Right kidney (tissue), 1 donor: ENCODE measurements at regions not wholly inside any gene's neighbourhood (a gene's known extent, or its start where the extent isn't known, plus 50 kb on each side); places are given as distances from the start of the nearest gene placed in this dataset.
A peak's percentile ranks its signal among the peaks of the same experiment; 100 is the strongest.

ENCODE experiments used
- DNase-seq: peaks from one replicate; pipeline ENCODE4 v3.0.0-alpha.2; 2016

DNA sequence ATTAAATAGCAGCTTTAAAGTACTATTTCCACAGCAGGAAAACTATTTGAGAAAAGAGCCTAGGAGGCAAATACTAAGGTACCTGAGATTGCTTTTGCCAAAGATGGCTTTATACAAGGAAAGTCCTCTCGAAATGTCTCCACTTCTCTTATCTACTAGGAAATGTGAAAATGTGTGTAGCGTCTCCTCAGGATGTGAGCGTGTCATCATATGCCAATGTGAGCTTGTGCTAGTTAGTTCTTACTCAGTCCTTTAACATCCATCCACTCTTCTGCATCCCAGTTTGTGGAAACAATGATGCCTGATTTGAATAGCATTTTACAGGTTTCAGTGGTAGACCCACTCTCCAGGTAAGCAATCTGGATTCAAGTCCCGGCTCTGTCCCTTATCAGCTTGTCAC lies 421.0 kb downstream of the DYNC2H1 start:
- no peak for DNase-seq

DNA sequence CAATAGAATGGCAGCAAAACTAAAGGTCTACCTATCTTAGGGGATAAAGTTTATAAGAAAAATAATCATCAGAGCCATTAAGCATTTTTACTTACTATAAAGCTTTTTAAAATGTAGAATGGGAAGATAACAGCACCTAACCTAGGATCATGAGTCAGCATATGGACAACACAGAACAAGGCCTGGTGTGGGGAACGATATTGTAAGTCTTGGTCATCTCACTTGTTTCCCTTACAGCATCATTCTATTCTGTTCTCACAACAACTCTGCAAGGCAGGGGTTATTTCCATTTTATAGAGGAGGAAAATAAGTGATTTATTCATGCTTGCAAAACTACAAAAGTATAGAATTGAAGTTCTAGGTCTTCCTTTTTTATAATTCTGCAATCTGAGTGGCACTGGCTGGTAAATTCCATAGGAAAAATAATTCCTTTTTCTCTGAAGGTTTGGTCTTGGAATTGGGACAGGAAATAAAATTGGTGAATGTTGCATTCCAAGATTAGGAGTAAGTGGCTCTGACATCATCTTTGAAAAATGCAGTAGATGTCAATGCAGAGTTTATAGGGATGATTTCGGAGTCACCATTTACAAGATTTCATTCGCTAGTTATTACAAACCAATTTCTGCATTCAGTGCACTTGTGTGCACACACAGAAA lies 423.0 kb downstream of the DYNC2H1 start:
- DNase-seq, result no peak

DNA sequence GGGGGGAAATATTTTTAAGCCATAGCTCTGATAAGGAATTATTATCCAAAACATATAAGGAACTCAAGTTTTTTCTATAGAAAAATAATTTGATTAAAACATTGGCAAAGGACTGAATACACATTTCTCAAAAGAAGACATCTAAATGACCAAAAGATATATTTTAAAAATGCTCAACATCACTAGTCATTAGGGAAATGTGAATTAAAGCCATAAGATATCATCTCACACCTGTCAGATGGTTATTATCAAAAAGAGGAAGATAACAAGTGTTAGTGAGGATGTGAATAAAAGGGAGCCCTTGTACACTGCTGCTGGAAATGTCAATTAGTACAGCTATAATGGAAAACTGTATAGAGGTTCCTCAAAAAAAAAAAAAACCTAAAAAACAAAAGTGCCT lies 425.0 kb downstream of the DYNC2H1 start:
- no peak for DNase-seq

DNA sequence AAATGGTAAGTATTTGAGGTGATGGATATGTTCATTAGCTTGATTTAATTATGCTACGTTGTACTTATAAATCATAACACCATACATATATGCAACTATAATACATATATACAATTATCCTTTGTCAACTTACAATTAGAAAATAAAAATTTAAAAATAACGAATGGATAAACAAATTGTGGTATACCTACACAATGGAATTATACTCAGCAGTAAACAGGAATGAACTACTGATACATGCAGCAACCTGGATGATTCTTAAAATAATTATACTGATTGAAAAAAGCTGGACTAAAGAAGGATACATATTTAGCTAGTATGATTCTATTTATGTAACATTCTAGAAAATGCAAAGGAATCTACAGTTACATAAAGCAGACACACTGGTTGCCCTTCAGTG lies 425.7 kb downstream of the DYNC2H1 start:
- DNase-seq, result no peak

DNA sequence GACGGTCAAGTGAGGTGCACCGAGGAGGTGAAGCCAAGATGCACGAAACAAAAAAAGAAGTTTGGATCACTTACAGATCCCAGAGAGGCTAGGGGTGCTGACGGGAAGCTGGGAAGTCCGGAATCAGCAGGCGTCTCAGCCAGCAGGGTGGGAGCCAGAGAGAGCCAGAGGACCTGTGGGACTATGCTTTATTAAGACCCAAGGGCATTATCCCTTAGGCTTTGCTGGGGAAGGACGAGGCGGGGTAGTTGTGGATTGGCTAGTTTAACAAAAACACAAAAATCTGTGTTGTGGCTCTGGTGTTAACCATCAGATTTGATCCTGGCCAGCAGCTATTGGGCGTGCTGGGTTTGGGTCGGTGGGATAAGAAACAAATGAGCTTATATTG lies 427.1 kb downstream of the DYNC2H1 start:
- DNase-seq, result no peak

DNA sequence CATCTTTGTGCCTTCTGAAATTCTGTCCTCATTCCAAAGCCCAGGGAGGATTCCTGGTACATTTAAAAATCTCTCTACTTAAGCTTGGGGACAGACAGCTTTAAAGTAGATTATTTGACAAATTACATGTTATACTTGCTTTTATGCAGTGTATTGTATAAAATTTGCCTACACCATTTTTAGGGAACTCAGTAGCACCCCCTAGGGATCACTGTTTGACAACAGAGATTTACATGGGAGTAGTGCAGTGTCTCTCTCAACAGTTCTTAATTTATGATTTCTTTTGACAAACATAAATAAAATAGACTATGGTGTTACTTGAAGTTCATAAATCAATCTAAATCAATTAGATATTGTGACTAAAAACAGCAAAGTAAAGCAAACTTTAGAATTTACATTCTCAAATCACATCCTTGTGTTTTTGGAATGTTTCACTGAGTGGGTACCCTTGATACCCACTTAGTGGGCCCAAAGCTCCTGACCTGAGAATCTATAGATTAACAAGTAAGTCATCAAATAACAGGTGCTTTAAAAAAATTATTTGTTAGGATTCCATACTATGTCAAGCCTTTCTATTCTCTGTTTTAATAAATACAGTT lies 428.8 kb downstream of the DYNC2H1 start:
- no peak for DNase-seq

DNA sequence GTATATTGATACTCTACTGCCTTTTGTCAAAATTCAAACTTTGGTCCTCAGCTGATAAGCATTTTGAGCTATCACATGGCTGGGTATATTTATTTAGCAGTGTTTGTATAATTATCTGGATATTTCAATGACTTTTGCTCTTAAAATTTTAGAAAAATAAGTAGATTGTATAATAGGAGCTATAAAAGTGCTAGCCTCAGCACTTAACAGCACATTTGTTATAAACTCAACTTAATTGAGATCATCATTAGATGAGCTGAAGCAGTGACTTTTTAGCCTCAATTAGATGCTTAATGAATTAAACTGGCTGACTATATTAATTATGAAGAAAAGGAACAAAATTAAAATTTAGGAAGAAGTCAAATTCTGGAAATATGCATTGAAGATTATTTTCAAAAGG lies 429.9 kb downstream of the DYNC2H1 start:
- DNase-seq, result no peak

DNA sequence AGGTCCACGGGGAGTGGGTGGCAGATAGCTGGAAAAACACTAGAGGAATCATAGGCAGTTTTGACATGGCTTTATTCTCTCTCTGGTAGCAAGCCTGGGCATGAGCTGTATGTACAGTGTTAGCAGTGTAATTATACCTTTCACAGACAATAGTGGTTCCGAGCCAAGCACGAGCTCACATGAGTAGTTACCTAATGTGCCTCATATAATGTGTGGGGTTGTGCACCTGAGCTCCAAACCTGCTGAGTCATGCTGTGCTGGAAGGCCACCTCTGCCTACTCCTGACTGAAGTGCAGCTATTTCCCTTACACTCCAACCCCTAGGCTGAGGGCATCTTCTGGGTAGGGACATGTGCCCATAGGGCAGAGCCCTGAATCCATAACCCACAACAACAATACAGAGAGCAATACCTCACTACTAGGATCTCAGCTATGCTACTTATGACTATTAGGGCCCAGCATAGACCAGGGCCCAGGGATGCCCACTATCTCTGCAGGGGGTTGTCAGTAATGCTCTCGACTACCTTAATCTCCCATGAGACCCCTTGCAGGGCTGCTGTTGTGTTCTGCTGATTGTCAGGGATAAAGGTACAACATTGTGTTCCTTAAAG lies 432.1 kb downstream of the DYNC2H1 start:
- DNase-seq, result no peak

DNA sequence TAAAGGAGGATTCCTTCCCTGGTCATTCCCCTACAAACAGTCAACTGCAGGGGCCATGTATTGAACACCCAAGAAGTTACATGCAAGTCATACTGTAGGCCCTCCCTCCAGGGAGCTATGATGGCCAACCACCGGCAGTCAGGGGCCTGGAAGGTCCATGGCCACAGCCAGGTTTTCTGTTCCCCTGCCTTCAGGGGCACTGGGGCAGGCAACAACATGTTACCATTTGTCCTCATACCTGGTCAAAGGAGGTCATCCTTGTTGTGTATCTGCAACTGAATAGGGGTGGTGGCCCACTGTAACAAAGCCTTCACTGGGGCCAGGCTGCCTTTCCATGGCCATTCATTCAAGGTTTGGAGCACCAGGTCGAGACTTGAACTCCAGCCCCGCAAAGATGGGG lies 433.6 kb downstream of the DYNC2H1 start:
- DNase-seq, result no peak

DNA sequence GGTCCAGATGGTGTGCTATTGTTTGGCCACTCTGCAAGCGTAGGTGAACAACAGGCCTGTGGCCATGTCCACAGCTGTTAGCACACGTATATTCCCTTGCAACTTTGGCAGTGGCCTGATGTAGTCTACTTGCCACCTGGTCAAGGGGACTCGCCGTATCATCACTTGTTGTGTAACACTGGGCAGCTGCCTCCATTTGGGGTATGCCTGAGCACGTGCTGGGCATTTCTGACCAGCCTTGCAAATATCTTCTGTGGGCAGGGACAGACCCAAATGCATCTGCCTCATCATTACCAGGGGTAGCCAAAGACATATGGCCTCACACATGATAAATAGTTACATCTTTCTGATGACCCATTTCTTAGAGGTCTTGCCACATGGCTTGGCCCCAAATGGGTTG lies 434.2 kb downstream of the DYNC2H1 start:
- DNase-seq, result no peak

DNA sequence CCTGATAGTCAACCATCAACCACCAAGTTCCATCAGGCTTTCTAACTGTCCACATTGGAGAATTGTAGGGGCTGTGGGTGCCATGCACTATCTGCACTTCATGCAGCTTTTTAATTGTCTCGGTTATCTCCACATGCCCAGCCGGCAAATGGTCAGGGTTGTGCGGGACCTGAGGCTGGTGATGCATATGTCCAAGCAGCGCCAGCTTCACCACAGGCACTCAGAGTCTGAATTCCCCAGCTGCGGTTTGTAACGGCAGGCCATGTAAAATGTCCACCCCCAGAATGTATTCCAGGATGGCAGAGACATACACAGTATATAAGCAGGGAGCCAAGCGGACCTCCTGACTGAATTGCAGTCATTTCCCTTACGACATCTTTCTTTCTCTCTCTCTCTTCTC lies 435.6 kb downstream of the DYNC2H1 start:
- DNase-seq, result no peak

DNA sequence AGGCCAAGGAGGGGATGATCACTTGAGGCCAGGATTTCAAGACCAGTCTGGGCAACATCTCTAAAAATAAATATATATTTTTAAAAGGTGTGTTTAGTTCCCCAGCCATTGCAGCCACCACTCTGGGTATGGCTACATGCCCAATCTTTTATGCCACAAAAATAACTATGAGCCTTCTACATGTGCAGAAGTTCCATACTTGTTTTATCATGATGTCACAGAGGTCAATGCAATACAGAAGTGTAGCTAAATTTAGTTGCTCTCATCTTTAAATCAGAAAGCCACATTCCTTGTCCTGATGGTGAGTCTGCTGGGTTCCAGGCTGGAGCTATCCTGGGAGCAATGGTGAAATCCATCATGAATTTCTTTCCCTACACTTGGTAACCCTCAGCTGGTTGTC lies 436.3 kb downstream of the DYNC2H1 start:
- no peak for DNase-seq

DNA sequence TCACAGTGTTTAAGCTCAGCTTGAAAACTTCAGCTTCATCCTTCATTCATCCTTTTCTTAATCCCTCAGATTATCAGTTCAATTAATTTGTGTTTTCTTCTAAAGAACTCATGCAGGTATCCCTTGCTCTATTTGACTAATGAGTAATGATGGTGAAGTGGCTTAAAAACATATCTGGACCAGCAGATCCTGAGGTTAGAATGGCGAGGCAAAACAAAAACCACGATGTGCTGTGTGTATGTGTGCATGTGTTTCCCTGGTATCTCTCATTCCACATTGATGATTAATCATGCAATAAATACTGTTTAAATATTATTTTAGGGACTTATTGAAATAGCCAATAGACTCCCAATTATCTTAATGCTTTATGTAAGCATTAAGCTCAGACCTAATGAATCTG lies 437.0 kb downstream of the DYNC2H1 start:
- DNase-seq, result no peak

DNA sequence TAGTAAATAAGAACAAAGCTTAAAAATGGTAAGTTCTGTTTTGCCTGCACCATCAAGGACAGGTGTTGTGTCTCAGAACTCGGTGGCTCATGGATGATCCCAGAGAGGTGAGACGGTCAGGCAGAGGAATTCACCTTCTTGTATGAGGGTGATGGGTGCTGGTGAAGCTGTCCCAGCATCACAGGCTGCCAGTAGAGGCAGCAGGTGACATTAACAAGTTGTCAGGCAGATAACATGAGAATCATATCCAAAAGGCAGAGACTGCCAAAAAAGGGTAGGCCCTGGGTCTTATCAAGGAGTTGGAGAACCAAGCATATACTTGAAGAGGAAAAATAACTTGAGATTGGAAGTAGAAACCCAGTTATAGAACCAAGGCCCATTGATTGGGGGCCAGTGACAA lies 437.8 kb downstream of the DYNC2H1 start:
- no peak for DNase-seq

DNA sequence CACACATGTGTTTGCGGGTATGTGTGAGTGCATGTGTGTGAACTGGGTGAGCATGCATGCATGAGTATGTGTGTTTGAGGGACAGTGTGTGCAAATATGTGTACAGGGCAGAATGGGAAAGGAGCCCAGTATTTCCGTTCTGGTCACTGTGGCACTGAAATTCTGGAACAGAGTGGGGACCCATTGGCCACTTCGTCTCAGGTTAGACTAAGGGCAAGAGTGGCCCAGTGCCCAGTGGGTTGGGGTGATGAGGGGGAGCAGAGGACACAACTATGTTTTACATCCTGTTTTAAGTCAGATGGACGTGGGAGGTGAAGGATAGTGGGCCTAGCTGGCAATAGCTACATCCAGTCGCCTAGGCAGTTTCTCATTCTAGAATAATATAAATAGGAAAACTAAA lies 438.5 kb downstream of the DYNC2H1 start:
- no peak for DNase-seq

DNA sequence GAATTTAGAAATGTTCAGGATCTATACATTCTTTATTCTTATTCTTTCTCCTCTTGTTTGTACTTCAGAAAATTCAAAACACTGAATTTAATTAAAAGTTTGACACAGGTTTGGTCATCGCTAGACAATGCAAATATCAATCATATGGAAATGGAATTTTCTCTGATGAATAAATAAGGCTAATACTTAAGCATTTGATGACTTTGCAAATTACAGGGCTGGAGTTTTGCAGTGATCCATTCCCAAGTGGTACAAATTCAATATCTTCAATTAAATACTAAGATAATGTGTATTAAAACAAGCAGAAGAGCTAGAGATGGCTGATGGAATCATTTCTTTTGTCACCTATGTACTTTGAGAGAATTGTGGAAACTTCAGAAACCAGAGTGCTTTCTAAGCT lies 439.6 kb downstream of the DYNC2H1 start:
- no peak for DNase-seq

DNA sequence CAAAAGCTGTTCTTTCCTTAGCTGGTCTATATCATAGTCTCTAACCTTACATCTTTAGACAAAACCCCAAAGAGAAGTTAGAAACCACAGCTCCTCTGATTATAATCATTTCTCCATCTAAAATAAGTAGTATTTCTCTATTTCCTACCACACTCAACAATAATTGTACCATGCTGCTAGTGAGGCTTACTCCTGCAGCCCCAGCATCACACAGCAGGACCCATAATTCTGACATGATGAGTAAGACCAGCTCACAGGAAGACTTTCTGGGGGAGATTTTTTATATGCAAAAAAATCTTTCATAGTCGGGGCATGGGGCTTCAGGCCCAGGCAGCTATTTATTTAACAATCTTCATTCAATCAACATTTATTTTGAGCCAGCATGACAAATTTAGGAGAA lies 441.6 kb downstream of the DYNC2H1 start:
- no peak for DNase-seq

DNA sequence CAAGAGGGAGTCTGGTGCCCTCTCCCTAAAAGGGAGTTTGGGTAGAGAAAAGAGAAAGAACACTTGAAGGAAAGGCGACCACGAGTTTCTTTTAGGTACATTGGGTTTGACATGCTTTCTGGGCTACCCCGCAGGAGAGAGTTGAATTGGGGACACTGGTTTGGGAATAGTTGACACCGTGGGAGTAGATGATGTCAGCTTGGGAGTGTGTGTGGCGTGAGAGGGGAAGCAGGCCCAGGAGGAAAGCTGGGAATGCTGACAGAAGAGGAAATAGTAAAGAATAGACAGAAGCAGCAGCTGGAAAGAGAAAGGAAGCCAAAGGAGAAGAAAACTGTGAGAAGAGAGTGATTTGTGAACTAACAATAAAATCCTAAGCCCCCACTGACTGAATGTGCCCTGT lies 442.9 kb downstream of the DYNC2H1 start:
- no peak for DNase-seq

DNA sequence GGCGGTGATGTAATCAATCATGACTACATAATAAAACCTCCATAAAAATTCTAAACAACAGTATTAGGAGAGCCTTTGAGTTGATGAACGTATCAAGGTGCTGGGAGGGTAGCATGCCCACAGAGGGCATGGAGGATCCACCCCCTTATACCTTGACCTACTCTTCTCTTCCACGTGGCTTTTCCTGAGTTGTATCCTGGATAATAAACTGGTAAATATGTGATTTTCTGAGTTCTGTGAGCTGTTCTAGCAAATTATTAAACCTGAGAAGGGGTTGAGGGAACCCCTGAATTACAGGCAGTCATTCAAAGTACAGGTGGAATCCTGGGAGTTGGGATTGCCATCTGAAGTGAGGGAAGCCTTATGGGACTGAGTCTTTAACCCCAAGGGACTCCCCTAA lies 446.9 kb downstream of the DYNC2H1 start:
- DNase-seq, result no peak

DNA sequence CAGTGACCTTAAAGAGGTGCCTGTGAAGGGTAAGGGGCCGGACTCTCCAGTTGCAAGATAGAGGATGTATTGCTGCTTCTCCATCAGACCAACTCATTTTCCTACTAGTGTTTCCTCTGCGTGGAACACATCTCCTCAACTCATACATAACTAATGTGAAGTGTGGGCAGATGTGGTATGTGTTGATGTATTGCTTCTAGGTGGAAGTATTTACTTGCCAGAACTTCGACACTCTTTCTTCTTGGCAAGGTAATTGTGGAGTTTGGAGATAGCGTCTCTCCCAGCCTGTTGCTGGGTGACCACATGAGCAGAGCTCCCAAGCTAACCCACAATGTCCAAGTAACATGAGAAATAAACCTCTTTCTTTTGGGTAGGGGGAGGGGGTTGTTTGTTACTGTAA lies 456.9 kb downstream of the DYNC2H1 start:
- DNase-seq, result no peak

DNA sequence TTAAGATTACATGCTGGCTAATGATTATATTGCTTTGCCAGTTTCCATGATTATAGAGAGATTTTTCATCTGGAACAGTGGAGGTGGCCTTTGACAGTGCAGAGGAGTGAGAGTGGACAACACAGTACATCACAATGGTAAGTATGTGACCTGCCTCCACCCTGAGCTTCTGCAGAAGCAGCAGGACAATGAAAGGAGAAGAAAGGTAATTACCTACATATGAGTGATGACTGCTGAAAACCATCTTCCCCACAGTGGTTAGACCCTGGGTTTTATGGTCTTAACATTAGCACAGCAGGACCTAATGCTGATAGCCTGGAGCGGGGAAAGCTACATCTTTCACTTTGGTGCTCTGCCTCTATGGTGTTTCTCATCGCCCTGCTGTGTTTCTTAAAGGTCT lies 454.7 kb upstream of the DDI1 start:
- peak; percentile 18 for DNase-seq

DNA sequence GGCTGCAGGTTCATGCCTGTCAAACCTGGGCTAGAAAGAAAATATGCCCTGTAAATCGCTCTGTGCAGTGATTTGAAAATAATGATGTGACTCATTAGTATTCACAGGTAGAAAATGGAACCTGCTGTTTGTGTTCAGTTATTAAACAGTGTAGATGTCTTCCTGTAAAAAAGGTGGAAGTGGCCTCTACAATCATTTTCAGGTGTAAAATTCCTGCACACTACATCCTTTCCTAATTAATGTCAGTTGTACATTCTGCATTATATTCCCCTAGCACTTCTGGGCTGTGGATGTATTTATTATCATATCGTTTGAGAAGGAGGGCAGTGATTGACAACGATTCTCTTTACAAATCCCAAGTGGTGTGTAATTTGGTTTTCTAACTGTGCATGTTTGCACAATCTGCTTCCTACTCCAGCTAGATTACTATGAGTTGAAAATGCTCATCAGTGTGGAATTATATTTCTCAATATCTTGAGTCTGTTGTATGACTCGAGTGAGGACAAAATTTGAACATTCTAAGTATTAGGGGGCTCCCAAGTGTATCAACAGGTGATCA lies 454.0 kb upstream of the DDI1 start:
- DNase-seq, result no peak

DNA sequence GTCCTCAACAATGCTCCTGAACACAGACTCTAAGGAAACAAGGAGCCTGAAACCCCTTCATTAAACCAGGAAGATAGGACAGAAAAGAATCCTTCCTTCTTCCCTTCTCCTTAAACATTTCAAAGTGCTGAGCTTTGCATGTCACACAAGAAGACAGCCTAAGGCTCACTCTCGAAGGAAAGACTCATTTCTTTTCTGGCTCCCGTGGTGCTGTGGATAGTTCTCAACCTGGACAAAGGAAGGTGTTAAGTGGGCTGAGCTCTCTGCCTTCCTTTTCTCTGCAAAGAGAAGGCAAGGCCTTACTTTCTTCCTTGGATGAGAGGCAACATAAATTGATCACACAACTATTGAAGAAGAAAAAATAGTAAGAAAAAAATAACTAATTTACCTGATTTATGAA lies 452.4 kb upstream of the DDI1 start:
- DNase-seq, result no peak

DNA sequence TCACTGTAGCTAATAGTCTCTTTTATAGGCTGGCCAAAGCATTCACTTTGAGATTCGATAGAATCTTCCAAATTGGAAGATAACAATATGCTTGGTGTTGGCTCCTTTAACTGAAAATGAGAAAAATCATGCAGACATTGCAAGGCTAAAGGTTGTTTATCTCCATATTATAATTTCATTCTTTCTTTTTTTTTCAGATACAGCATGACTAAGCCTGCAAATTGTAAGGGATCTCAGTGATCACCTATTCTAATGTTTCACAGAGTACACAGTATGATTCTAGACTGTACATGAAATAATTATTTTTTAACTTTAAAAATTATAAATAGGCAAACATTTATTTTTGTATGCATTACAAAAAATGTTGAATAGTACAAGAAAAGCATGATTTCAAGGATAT lies 451.7 kb upstream of the DDI1 start:
- DNase-seq, result no peak
